NCI-H1436 treated with DMSO at 0.1 percent for 48 hours (cell line): ENCODE measurements at regions not wholly inside any gene's neighbourhood (a gene's known extent, or its start where the extent isn't known, plus 50 kb on each side); places are given as distances from the start of the nearest gene placed in this dataset.
A peak's percentile ranks its signal among the peaks of the same experiment; 100 is the strongest.
"Not testable (repeated sequence)": the region's sequence is repeated elsewhere in the genome, so short reads cannot be mapped to it uniquely, and the experiment has no call there.

Experiments used
- DNase-seq: peaks from one replicate; lab custom pipeline; 2025; lab: John Stamatoyannopoulos, UW

- no peak for DNase-seq
These were observed 516.9 kb upstream of the TBL1XR1 start for GRCh38 chr3:177713928-177714900.

DNA sequence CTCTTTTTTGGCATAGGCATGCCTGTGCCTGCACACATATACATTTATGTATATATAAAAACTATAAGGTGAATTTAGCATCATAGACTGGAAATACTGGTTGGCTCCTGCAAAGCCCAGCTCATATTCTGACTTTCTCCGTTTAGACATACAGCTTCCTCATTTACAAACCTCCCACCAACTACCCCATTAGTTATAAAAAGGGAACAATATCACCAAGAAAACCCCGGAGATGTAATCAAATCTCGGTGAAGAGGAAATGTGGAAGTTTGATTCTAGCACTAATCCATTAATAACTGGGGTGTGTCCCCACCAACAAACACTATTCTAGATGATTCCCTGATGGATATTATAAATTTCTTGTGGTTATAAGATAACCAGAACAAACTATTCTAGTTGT, 517.7 kb upstream of the TBL1XR1 start:
- no peak for DNase-seq

- DNase-seq = no peak
These were observed 518.7 kb upstream of the TBL1XR1 start for GRCh38 chr3:177715980-177716379.

DNA sequence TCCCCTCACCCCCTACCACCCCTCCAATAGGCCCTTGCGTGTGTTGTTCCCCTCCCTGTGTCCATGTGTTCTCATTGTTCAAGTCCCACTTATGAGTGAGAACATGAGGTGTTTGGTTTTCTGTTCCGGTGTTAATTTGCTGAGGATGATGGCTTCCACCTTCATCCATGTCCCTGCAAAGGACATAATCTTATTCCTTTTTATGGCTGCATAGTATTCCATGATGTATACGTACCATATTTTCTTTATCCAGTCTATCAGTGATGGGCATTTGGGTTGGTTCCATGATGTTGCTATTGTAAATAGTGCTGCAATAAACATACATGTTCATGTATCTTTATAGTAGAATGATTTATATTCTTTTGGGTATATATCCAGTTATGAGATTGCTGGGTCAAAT, 523.6 kb upstream of the TBL1XR1 start:
- not testable (repeated sequence) for DNase-seq

GRCh38 chr3:177721864-177722785, 524.8 kb upstream of the TBL1XR1 start:
- DNase-seq = no peak

- DNase-seq = no peak
These were observed 526.8 kb upstream of the TBL1XR1 start for GRCh38 chr3:177724020-177724638.

DNA sequence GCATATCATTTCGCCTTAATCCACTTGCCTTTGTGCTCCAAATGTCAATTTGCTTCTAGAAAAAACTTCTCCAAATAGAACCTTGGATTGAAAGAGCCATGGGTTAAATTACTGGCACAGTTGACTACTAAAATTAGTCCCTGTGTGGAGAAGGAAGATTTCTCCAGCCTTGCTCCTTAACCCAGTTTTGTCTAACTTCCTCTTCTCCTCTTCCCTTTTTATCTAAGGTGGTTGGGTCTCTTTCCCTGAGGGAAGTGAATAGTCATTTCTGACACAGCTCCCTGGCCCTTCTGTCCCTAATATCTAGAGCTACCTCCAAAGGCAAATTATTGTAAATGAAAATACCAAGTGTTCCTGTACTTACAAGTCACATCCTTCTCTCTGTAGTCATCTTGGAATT, 527.9 kb upstream of the TBL1XR1 start:
- DNase-seq = no peak

DNA sequence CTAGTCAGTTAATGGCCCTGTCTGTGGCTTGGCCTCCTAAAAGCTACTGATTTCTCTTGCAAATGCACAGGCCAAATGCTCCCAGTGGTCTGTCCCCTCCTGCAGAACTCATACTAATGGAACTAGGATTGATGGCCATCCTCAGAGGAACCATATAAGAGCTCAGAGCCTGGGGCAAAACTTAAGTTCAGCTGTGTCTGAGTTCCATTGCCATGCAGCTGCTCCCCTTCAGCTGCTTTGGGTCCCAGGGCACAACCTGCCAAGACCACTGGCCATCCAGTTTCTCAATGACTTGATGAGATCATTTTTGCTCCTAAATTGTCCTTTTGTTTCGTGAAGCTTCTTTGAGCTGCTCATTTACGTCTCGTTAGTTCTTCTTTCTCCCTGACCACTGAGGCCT, 529.5 kb upstream of the TBL1XR1 start:
- DNase-seq = no peak

GRCh38 chr3:177729956-177730681, 532.8 kb upstream of the TBL1XR1 start:
- peak; percentile 89 for DNase-seq

DNA sequence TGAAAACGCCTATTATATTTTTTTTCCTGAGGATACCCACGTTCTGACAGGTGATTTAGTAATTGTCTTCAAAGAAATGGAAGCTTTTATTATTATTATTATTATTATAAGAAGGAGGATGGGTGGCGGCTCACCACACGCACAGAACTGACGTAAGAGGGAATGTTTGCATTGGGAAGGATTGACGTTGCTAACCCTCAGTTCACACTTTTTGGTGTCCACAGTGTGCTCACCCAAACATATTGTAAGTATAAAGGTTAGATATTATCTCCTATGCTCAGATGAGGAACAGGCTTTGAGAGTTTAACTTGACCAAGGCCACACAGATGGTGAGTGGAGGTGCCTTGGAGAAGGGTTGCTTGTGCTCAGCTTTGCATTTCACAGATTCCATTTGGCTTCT, 533.5 kb upstream of the TBL1XR1 start:
- DNase-seq = no peak

DNA sequence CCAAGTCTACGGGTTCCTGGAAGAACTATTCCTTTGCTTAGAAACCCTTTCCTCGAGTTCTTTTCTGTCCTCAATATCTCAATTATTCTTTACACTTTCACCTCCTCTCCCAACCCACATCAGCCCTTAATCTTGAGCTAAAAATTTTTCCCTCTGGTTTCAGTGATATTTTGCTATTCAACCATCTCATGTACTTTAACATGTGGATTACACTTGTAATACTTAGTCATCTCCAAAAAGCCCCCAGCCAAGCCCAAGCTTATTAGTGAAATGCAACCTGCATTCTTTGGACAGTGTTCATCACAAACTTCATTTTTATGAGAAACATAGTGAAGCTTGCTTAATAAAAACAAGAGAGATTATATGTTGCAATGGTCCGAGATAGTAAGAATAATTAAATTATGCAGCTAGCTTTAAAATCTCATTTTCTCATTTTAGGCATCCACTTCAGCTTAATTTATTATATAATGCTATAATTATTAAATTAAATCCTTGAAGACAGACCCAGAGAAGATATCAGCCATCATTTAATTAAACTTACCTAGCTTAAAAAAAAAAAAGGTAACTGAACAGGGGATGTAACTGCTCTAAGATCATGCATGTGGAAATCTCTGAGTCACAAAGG, 534.5 kb upstream of the TBL1XR1 start:
- no peak for DNase-seq

- no peak for DNase-seq
These were observed 536.0 kb upstream of the TBL1XR1 start for GRCh38 chr3:177733233-177733632.

DNA sequence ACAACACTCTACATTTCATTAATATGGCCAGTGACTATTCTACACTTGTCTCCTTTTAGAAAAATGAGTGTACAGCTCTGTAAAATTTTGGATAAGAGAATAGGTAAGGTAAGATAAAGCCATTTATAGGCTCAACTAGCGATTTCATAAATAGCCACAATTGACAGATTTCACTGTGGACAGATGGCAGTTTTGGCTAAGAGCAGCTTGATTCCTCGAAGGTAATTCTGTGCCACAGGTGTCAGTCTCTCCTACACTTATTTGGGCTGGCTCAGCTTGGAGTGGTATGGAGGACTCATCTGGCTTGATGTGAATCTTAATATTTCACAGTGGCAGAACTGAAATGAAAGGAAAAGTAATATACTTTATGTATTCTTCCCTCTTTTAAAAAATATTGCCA, 536.7 kb upstream of the TBL1XR1 start:
- DNase-seq = no peak

- no peak for DNase-seq
These were observed 538.1 kb upstream of the TBL1XR1 start for GRCh38 chr3:177735431-177735830.

DNA sequence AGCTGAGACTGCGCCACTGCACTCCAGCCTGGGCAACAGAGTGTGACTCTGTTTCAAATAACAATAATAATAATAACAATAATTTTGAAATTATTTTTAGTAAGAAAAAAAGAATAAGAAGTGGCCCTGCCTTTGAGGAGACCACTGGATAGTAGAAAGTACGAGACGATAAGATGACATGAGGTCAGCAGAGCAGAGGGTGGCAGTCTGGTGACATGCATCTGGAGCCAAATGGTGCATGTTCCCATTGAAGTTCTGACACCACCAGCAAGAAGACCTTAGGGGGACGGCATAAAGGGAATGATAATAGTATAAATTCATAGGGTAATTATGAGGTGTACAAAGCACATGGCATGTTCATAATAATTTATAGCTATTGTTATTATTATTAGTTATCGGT, 542.2 kb upstream of the TBL1XR1 start:
- no peak for DNase-seq

- DNase-seq = no peak
These were observed 543.0 kb upstream of the TBL1XR1 start for GRCh38 chr3:177740254-177740653.

- no peak for DNase-seq
These were observed 545.0 kb upstream of the TBL1XR1 start for GRCh38 chr3:177742273-177742672.

GRCh38 chr3:177743173-177743890, 546.0 kb upstream of the TBL1XR1 start:
- DNase-seq = no peak

- no peak for DNase-seq
These were observed 547.8 kb upstream of the TBL1XR1 start for GRCh38 chr3:177744873-177745606.

DNA sequence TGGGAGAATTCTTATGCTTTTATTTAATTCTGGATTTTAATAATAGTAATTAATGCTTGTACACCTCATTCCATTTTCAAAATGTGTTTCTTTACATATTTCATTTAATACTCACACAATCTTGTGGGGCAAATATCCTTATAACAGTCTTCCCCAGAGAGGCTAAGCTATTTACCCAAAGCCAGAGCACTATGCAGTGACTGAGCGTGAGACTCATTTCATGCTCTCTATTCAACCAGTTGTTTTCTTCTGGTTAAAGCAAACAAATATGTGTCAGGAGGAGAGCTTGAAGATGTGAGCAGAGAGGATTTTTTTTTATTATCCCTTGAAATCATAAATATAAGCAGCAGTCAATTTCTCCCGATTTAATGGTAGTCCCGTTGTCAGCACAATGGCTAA, 548.3 kb upstream of the TBL1XR1 start:
- DNase-seq = no peak
